GM21528 (cell line): ENCODE measurements at regions not wholly inside any gene's neighbourhood (a gene's known extent, or its start where the extent isn't known, plus 50 kb on each side); places are given as distances from the start of the nearest gene placed in this dataset.
"Not testable (repeated sequence)": the region's sequence is repeated elsewhere in the genome, so short reads cannot be mapped to it uniquely, and the experiment has no call there.

Experiments
- ATAC-seq: cut with Tn5 transposase; IDR thresholded peaks from one replicate; pipeline ENCODE4 v1.9.1; 2021; ENCODE audit warnings: mild to moderate bottlenecking, moderate library complexity; ENCODE audit not compliant: unreplicated experiment, low FRiP score

DNA sequence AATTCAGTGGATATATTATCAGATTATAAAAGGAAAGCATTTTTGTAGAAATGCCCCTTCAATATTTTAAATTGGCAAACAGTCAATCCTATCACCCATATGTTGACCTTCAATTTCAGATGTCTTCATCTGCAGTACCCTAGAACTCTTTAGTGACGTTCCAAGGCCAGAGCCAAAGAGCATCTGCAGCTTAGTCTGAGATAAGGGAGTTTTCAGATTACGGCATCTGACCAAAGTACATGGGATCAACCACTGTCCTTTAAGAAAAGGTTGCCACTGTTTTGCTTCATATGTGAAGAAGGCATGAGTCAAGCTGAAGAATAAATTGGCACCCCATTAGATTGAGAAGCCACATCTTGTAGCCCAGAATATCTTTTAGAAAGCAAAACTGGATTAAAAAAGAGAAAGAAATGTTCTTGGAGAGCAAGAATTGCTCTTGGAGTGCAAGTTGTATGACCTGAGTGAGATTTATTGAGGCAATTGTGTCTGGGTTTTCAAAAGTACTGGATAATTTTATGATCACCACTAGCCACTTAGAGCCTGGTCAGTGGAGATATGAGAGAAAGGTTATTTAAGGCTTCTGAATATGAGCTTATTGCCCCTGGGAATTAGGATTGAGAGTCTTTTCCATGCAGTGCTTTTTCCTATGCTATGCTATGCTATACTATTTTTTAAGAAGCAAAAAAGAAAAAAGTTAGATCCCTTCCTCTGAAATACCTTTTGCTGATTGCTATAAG, 251.9 kb upstream of the NR3C2 start:
- ATAC-seq: no peak

GRCh38 chr4:148692242-148692641, 250.0 kb upstream of the NR3C2 start:
- no peak for ATAC-seq

GRCh38 chr4:148686449-148686848, 244.2 kb upstream of the NR3C2 start:
- ATAC-seq: no peak

DNA sequence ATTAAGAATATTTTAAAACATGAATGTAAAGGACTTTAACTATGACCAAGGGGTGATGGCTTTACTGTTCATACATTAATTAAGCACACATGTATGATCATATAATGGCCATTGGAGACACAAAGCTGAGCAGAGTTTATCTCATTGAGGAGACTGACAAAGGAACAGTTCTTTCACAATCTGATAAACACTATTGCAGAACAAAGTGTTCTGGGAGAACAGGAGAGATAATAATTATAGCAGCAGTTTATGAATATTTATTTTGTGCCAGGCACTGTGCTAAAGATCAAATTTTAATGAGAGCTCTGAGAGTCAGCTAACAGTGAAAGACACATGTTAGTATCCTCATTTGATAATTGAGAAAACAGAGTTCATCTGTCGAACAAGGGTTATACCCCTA, 242.4 kb upstream of the NR3C2 start:
- ATAC-seq: no peak

DNA sequence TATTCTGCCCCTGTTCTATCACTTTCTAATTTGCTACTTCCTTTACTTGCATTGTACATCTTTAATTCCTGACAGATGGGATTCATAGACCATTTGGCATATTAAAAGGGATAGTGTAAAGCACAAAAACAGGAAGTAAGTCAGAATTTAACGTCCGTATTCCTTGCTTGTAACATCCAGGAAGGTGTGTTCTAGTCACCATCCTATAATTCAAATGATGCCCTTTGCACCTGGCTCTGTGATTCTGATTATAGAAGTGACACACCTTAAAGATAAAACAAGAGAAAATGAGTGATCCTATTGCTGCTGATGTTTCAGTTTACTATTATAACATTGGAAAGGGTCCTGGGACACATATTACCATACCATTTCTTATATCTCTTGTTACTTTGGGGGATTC, 238.7 kb upstream of the NR3C2 start:
- no peak for ATAC-seq

DNA sequence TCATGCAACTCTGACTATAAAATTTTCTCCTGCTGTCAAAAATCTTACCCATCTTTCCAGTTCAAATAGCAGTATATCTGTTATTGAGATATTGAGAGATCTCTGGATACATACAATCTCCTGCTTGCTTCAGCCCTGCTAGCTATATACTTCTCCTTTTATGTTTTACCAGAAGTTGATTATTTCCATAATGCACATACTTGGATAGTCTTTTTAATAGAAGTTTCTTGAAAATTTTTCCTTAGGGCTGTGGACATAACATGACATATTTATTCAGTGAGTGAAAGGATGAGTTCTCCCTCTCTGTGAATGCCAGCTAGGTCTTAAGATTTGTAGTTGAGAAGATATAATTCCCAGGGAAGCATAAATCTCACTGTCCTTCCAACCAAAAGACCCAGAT, 234.1 kb upstream of the NR3C2 start:
- no peak for ATAC-seq

GRCh38 chr4:148674876-148675275, 232.7 kb upstream of the NR3C2 start:
- no peak for ATAC-seq

DNA sequence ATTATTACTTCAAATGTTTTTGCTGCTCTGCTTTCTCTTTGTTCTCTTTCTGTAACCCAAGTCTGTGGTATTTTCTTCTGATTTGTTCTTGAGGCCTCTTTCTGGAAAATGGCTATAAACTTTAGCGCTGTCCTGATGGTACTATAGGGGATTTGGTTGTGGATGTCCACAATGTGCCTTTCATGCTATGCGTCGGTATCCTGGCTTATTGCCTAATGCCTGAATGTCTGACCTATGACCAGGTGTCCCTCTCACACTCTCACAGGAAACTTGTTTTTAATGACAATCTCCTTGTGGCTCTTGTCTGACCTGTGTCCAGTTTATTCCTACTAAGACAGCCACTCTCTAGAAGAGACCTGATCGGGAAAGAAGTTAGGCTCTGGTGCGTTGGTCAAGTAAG, 222.4 kb upstream of the NR3C2 start:
- no peak for ATAC-seq

- ATAC-seq: no peak
Measured at GRCh38 chr4:148654131-148654530, 211.9 kb upstream of the NR3C2 start.

DNA sequence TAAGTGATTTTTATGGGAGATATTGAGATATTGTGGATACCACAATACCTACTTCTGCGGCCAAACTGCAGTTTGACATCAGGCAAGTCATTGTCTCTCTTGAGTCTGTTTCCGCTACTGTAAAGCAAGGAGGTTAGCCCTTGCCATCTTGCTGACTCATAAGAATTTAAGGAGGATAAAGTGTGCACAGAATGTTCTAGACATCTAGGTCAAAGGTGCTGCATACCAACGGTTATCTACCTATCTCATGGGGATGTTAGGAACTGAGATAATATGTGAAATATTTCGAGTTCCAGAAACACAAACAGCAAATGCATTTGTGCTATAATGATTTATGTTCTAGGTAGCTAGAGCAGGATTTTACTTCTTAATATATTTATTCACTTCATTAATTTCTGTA, 211.5 kb upstream of the NR3C2 start:
- no peak for ATAC-seq

- ATAC-seq: no peak
Measured at GRCh38 chr4:148651991-148652390, 209.8 kb upstream of the NR3C2 start.

DNA sequence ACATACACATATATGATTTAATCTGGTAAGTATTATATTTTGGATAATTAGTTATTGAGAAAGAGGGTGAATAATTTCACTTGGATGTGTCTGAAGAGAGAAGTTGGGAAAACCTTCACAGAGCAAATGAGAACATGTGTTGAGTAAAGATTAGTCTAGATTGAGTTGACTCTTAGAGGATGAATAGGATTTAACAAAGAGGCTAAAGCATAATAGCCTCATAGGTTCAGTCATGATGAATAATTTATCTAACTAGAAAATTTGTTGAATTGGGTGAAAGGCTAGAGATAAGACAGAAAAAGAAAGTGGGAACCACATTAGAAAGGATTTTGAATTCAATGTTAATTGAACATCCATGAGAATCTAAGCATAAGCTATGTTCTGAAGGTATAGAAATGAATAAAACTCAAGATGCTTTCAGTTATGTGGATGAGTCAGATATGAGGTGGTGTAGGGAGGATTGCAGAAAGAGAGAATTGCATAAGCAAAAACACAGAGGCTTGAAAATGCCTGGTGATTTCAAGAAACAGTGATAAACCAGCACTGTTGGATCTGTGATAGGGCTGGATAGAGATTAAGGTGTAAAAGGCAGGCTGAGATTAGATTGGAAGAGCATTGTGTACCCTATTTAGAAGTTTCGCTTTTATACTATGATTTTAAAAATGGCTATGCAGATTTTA, 207.6 kb upstream of the NR3C2 start:
- no peak for ATAC-seq

- no peak for ATAC-seq
Measured at GRCh38 chr4:148643851-148644250, 201.6 kb upstream of the NR3C2 start.

DNA sequence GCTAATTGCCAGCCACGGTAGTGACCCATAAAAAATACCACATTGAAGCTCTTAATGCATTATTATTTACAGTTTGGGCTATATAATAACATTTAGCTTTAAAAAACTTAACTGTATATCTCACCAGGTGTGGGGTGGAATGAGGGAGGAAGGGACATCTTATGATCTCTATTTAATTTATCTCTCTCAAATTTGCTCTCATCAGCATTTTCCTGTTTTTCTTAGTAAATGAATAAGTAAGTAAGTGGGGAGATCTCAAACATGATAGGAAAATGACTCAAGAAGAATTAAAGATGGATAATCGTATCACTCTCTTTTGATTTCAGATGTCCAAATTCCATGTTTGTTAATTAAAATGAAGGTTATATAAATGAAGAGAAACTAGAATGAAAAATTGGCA, 200.7 kb upstream of the NR3C2 start:
- no peak for ATAC-seq

DNA sequence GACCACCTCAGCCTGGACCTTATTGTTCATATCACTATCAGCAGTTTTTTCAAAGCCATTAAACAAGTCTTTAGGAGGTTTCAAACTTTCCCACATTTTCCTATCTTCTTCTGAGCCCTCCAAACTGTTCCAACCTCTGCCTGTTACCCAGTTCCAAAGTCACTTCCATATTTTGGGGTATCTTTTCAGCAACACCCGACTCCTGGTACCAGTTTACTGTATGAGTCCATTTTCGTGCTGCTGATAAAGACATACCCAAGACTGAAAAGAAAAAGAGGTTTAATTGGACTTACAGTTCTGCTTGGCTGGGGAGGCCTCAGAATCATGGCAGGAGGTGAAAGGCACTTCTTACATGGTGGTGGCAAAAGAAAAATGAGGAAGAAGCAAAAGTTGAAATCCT, 195.9 kb upstream of the NR3C2 start:
- ATAC-seq: not testable (repeated sequence)

DNA sequence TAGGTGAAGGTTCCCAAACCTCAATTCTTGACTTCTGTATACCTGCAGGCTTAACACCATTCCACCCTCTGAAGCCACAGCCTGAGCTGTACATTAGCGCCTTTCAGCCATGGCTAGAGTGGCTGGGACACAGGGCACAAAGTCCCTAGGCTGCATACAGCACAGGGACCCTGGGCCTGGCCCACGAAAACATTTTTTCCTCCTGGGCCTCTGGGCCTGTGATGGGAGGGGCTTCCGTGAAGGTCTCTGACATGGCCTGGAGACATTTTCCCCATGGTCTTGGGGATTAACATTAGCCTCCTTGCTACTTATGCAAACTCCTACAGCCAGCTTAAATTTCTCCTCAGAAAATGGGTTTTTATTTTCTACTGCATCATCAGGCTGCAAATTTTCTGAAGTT, 195.2 kb upstream of the NR3C2 start:
- not testable (repeated sequence) for ATAC-seq

- ATAC-seq: no peak
Measured at GRCh38 chr4:148634476-148634875, 192.3 kb upstream of the NR3C2 start.

DNA sequence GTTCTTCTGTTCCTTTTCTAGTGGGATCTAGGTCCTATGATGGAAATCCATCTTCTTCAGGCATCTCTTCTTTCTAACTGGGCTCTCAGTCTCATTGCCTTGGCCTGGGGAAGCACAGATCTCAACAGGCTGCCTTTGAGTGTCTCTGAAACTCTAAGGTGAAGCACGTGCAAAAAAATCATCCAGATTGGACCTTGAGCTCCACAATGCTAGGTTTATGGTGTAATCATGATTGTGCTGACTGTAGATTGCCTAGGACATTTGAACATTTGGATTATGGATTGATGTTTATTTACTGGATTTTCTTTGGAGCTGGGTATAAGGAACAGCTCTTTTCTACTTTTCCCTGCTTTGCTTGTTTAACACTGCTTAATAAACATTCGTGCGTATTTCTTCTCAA, 191.5 kb upstream of the NR3C2 start:
- ATAC-seq: no peak

DNA sequence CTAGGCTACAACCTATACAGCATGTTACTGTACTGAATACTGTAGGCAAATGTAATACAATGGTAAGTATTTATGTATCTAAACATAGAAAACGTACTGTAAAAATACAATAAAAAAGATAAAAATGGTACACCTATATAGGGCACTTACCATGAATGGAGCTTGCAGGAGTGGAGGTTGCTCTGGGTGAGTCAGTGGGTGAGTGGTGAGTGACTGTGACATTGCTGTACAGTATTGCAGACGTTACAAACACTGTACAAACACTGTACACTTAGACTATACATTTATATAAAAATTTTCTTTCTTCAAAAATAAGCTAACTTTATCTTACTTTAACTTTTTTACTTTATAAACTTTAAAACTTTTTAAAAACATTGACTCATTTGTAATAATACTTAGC, 190.3 kb upstream of the NR3C2 start:
- no peak for ATAC-seq

- ATAC-seq: no peak
Measured at GRCh38 chr4:148630051-148630450, 187.8 kb upstream of the NR3C2 start.

DNA sequence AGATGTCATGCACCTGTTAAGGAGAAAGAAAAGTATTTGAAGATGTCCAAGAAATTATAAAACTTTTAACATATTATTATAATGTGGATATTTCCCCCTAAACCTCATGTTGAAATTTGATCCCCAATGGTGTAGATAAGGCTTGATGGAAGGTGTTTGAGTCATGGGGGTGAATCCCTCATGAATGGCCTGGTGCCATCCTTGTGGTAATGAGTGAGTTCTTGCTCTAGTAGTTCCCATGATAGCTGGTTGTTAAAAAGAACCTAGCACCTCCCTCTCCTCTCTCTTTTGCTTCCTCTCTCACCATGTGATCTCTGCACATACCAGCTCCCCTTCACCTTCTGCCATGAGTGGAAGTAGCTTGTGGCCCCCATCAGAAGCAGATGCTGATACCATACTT, 176.6 kb upstream of the NR3C2 start:
- no peak for ATAC-seq

DNA sequence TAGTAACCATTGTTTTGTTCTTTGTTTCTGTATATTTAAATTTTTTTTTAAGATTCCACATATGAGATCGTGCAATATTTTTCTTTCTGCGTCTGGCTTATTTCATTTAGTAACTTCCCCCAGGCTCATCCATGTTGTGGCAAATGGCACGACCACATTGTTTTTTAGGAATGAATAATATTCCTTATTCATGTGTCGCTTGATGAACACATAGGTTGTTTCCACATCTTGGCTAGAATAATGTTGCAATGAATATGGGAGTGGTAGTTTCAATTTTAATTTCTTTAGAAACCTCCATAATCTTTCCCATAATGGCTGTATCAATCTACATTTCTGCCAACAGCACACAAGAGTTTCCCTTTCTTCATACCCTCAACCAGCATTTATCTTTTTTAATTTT, 166.8 kb upstream of the NR3C2 start:
- ATAC-seq: no peak
